Activated T-cell treated with anti-CD3 and anti-CD28 coated beads for 24 hours (primary cell): ENCODE measurements at regions not wholly inside any gene's neighbourhood (a gene's known extent, or its start where the extent isn't known, plus 50 kb on each side); places are given as distances from the start of the nearest gene placed in this dataset.

Experiments
- DNase-seq: peaks from one replicate; pipeline ENCODE4 v3.0.0-alpha.2; 2020; ENCODE audit warnings: low read depth

DNA sequence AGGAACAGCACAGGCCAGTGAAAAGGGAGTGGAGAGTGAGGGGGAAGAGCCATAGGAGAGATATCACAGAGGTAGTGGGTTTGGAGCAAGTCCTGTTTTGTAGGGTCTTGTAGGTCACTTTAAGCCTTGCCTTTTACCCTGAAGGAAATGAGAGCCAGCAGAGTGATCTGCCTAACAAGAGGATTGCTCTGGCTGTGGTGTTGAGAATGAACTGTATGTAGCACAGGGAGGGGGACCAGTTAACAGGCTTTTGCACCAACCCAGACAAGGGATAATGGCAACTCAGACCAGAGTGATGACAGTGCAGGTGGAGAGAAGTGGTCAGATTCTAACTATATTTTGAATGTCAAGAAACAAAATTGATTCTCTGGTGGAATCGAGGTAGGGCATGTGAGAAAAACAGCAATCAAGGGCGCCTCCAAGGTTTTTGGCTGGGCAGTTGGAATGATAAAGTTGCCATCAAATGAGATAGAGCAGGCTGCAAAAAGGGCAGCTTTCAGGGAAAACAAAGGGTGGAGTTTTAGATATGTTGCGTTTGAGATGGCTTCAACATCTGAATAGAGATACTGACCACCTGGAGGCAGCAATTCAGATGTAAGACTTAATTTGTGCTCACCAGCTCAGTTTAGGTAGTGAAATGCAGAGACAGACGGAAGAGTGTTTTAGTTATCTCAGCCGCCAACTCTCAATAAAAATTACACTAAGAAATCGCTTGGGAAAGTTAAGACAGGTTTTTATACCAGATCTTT lies 134.4 kb upstream of the BTBD3 start:
- DNase-seq = no peak

DNA sequence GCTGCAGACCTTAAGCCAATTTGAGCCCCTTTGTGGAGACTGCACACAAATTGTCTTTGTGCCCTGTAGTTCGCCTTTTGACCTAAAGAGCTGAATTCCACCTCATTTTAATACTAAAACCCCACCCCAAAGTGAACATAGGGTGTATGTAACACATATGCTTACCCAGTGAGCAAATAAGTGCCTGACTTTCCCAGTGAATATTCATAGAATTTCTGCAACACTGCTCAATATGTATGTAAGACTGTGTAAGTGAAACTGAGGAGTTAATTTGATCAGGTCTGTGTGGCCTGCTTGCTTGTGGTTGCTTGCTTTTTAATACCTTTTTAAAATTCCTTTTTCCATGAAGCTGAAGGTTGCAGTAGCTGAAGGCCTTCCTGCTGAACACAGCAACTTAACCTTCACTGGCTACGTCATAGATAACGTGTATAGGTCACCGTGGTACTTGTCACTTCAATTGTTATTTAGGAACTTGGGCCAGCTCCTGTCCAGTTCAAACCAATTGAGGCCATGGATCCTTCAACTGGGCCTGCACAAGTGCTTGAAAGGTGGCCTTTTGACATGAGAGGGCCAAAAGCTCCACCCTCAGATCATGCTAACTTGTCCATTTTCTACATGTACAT lies 131.7 kb upstream of the BTBD3 start:
- no peak for DNase-seq

GRCh38 chr20:11790046-11790445 lies 127.6 kb upstream of the BTBD3 start:
- DNase-seq = no peak

DNA sequence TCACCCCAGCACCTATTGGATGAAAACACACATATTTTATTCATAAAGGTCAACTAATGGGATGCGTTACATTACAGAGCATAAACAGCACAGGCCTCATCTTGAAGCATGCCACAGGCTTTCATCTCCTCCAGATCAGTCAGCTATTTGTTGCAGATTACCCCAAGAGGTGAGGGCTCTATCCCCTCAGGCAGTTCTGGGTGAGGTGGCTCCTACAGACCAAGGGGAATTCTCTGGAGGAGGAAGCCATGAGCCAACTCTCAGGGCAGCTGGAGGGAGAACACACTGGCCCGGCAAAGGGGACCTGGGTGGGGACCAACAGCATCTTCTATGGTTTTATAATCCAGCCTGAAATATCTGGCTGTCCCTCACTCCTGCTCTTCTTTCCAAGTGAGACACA lies 126.4 kb upstream of the BTBD3 start:
- DNase-seq = no peak

- no peak for DNase-seq
These were observed 125.7 kb upstream of the BTBD3 start for GRCh38 chr20:11791835-11792567.

- no peak for DNase-seq
These were observed 125.1 kb upstream of the BTBD3 start for GRCh38 chr20:11792568-11792953.

DNA sequence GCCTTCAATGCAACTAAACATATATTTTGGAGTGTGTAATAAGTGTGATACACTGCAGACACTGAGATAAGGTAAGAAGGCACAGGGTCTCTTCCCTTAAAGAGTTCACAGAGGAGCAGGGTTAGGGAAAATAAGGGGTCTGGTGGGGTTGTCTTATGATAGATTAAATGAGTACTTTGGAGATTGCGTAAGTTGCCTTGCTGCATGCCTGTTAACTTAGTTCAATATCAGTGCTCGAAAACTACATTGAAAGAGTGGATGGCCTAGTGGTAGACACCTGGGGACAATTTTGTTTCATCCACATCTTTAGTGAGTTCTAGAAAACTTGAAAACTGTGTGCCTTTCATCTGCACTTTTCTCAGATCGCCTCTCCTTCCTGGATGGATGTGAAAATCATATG lies 123.2 kb upstream of the BTBD3 start:
- DNase-seq = no peak

DNA sequence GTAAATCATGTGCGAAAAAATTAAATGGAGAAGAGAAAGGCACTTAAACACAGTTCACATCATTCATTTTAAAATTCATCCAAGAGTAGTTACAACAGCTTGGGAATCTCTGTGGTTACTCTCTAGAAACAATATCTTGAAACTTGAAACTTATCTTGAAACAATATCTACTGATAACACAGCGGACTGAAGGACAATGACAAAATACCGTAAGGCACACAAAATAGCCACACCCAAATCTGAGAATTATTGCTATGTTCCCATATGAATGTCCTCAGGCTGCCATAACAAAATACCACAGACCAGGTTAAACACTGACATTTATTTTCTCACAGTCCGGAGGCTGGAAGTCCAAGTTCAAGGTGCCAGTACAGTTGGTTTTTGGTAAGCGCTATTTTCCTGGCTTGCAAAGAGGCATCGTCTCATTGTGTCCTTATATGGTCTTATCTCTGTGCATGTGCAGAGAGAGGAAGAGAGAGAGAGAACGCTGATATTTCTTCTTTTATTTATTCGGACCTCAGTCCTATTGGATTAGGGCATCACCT lies 122.5 kb upstream of the BTBD3 start:
- DNase-seq = no peak

- no peak for DNase-seq
These were observed 121.7 kb upstream of the BTBD3 start for GRCh38 chr20:11796026-11796425.

- DNase-seq = no peak
These were observed 120.5 kb upstream of the BTBD3 start for GRCh38 chr20:11797156-11797555.

GRCh38 chr20:11799281-11799684 lies 118.4 kb upstream of the BTBD3 start:
- no peak for DNase-seq

GRCh38 chr20:11807054-11808048 lies 110.3 kb upstream of the BTBD3 start:
- DNase-seq = no peak

DNA sequence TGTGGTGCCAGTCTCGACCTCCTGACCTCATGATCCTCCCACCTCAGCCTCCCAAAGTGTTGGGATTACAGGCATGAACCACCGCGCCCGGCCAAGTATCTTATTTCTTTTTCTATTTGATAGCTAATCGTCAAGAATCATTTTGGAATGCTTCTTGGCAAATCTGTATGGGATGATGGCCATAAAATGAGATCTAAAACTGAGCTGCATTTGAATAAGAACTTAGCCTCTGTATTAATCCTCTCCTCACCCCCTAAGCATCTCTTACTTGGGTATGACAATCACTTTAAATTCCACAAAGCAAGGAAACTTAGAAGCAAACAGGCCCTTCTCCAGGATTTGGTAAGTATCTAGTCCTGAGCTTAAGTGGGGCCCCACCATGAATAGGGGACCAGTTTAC lies 108.9 kb upstream of the BTBD3 start:
- no peak for DNase-seq

DNA sequence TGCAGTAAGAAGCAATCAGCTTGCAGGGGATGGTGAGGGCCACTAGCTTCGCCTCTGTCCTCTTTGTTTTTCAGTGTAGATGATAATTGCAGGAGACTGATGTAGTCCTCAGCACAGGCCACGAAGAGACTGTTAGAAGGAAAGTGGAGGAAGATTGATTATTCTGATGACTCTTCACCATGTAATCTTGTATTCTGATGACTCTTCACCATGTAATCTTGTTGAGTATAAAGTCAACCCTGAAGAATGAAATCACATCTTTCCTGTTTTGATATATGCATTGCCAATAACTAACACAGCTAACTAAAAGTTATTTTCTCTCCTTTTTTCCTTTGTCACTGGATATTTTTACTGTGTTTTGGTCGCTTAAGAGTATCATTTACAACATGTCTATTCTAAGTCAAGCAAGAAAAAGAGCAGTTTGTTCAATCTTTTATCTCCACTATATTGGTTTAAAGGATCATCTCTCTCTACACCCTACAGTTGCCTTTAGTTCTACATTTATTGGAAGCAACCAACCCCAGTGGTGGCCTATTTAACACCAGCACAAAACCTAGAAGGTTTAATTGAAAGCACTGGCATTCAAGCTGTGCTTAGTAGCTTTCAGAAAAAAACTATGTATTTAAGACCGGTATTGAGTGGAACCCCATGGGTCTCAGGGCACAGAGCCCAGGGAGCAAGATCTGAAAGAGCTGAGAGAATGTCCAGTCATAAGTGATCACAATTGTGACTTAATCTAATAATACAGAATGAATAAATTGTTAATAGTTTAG lies 107.2 kb upstream of the BTBD3 start:
- DNase-seq = no peak

DNA sequence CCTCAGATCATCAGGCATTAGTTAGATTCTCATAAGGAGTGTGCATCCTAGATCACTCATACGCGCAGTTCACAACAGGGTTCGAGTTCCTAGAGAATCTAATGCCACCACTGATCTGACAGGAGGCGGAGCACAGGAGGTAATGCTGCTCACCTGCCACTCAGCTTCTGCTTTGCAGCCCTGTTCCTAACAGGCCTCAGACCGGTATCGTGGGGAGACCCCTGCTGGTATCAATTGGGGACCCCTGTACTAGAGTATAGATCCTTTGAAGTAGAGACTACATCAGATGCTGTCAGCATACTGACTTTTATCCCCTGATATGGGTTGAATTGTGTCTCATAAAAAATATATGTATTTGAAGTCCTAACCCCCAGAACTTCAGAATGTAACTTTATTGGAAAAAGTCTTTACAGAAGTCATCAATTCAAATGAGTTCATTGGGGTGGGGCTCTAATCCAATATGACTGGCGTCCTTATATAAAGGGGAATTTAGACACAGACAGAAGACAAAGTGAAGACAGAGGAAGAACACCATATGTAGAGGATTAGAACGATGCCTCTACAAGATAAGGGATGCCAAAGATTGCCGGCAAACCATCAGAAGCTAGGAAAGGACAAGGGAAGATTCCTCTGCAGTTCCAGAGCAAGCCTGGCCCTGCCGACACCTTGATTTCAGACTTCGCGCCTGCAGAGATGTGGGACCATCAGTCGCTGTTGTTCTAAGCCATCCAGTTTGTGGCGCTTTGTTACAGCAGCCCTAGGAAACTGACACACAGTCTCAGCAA lies 104.4 kb upstream of the BTBD3 start:
- no peak for DNase-seq

DNA sequence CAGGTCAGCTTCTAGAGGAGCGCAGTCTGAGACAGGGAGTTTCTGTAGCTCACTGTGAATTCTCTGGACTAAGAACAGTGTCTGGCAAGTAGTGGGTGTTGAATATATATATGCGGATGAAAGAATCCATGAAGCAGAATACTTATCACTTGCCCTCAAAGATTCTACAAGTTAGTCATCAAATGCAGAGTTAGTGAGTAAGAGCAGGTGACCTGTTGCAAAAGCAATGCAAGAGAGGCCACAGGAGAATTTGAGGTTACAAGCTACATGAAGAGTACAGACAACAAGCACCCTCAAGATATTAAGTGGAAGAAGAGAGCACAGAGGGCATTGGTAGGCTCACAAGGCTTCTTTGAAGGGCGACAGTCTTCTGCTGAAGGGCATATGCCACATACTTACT lies 103.4 kb upstream of the BTBD3 start:
- DNase-seq = no peak

- DNase-seq = no peak
These were observed 96.9 kb upstream of the BTBD3 start for GRCh38 chr20:11820838-11821237.

DNA sequence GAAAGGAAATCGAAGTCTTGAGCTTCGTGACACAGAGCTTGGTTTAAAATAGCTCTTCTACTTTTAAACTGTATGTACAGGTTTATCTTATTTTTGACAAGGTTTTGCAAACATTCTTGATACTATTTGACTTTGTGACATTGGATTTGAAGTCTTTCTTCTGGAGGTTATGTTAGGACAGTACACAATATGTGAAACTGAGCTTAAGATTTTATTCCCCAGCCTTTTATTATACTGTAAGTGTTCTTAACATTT lies 95.2 kb upstream of the BTBD3 start:
- no peak for DNase-seq

GRCh38 chr20:11826334-11826733 lies 91.4 kb upstream of the BTBD3 start:
- no peak for DNase-seq

DNA sequence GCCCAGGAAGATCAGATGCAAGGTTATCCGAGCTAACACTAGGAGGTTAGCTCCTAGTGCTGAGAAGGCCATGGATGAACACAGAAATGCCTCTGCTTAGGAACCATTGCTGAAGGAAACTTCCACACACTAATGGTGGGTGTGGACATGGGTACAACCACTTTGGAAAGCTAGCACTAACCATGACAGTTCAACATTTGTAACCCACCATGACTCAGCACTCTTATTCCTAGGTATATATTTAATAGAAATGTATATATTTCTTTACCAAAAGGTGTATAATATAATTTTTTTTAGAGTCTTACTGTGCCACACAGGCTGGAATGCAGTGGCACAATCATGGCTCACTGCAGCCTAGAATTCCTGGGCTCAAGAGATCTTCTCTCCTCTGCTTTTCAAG lies 85.3 kb upstream of the BTBD3 start:
- DNase-seq = no peak

DNA sequence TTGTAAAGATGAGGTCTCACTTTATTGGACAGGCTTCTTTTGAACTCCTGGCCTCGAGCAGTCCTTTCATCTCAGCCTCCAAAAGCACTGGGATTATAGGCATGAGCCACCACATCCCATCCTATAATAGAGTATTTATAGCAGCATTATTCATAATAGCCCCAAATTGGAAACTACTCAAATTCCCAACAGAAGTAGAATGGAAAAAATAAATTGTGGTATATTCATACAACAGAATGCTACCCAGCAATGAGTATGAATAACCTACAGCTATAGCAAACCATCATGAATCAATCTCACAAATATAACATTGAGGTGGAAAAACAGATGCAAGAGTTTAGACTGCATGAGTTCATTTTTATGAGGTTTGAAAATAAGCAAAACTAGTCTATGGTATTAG lies 84.8 kb upstream of the BTBD3 start:
- no peak for DNase-seq
